NOMO-1 treated with DMSO at 0.1 percent for 48 hours (cell line): ENCODE measurements at regions not wholly inside any gene's neighbourhood (a gene's known extent, or its start where the extent isn't known, plus 50 kb on each side); places are given as distances from the start of the nearest gene placed in this dataset.

Source experiments
- DNase-seq: peaks from one replicate; lab custom pipeline; 2025; ENCODE audit not compliant: unreplicated experiment; lab: John Stamatoyannopoulos, UW

DNA sequence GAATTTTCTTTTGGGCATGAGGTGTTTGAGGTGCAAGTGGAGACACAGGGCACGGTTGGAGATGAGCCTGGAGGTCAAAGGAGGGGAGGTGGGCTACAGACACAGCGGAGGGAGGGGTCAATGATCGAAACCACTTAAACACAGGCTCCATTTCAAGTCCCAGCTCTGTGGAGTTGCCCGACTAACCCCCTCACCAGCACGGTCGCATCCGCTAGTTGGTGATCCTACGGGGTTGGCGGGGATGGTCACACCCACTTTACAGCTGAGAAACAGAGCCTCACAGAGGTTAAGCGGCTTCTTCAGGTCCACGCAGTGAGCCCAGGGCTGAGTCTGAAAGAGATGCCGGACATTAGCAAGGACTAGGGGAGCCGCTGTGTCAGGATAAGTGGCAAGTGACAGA lies 60.1 kb upstream of the RUNX3 start:
- DNase-seq: no peak

DNA sequence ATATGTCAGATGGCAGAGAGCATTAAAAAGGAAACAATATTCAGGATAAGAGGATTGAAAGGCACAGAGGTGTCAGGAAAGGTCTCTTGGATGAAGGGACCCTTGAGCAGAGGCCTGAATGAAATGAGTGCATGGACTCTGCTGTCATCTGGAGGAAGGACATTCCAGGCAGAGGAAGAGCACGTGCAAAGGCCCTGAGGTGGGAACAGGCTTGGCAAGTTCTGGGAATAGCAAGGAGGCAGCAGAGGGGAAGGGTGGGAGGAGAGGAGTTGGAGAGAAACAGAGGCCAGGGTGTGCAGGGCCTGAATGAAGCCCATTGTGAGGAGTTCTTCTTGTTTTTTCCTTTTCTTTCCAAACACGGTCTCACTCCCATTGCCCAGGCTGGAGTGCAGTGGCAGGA lies 59.0 kb upstream of the RUNX3 start:
- no peak for DNase-seq

DNA sequence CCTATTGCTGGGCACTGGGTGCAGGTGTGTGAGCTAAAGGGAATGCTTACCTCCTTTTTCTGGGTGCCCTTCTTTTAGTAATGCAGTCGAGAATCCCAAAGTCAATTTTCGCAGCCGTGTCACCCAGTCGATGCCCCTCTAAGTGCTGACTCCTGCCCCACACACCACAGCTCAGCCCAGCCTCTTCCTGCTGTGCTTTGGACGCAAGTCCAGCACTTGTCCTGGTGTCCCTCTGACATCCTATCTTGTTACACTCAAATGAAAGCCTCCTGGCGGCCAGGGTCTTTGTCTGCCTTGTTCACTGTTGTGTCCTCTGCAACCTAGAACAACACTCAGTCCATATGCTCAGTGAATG lies 58.5 kb upstream of the RUNX3 start:
- DNase-seq: no peak

DNA sequence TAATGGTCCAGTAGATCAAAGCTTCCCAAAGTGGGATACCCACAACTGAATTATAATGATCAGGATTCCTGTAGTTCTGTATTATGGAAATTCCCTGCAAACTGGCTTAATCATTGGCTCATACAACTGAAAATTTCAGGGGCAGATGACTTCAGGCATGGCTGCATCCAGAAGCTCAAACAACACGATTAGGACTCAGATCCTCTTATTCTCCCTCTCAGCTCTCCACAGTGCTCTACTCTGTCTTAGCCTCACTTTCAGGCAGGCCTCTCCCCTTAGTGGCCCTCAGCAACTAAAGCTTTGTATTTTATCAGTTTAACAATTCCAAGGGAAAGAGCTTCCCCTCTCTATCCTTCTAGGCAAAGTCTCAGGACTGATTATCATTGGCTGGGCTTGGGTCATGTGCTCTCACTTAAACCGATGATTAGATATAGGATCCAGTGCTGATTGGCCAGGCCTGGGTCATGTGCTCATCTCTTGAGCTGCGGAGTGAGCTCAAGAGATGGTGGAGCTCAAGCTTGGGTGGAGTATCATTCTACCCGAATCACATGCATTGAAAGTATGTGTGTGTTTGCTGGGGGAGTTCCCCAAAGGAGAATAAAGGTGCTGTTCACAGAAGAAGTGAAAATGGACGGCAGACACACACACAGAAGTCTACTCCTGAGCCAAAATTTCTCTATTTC lies 57.9 kb upstream of the RUNX3 start:
- no peak for DNase-seq

DNA sequence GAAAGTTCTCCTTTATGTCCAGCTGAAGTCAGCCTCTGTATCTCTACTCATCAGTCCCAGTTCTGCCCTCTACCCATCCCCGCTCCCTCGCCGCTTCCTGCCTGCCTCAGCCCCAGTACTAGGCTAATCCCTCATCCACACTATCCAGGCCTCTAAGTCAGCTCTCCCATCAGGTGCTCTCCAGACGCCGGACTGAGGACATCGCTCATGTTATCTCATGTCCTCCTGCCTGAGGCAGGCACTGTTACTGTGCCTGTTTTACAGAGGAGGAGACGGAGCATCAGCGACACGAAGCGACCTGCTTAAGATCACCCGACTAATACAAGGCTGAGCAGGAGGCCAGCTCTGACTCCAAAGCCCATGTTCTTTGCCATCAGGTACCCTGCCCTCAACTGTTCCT lies 57.3 kb upstream of the RUNX3 start:
- DNase-seq: no peak

DNA sequence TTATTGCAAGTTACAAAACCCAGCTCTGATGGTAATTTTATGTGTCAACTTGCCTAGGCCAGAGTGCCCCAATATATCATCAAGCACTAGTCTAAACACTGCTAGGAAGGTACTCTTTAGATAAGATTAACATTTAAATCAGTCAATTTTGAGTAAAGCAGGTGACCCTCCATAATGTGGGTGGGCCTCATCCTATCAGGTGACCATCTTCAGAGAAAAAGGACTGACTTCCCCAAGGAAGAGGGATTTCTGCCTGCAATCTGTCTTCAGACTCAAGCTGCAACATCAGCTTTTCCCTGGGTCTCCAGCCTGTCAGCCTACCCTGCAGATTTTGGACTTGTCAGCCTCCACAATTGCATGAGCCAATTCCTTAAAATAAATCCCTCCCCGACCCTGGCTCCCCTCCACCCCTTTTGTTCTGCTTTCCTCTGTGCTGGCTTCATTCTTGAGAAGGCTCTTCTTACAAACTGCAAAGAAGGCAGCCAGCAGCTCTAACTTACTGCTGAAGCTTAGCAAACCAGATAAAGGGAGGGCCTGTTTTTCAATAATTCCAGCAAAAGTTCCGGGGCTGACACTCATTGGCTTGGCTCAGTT lies 56.4 kb upstream of the RUNX3 start:
- no peak for DNase-seq

DNA sequence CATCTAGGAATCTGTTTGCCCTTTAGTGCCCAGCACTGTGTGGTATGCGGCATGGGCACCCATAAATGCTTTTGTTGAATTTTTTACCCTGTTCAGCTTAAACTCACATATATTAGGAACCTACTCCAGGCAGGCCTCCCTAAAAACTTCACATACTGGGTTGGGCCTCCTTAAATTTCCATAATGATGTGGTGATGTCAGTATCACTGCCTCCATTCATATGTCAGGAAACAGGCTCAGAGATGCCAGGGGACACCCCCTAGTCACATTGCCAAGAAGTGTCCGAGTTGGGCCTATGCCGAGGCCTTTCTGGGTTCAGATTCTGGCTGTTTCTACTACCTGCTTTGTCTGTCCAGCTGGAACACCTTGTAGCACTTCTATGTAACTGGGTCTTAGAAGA lies 55.7 kb upstream of the RUNX3 start:
- no peak for DNase-seq

DNA sequence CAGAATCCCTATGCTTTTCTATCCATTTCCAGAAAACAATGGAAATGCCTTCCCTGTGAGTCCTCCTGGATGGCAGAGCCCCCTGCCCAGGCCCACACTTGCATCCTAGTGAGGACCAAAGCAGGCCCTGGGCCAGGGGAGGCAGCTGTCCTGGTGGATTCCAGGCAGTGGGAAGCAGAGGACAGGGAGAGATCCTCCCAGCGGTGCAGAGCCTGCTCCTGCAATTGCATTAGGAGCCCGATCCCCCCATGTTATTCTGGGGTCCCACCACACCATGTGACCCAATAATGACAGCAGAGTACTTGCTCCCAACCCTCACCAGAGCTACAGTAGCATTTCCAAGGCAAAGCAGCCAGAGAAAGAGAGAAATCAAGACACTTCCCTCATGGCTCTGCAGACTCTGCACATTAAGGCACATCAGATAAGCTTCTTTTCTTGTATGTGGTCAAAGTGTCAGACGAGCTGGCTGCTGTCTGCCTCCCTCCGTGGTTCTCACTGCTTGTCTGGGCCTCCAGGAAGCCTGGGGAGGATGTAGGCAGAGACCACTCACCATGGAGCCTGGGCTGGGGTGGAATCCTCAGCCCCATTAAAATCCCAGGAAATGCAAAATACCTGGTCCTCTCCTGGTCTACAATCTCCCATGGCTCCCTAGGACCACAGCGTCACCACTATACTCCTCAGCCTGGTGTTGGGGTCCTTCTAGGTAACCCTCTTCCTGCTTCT lies 54.9 kb upstream of the RUNX3 start:
- DNase-seq: no peak

DNA sequence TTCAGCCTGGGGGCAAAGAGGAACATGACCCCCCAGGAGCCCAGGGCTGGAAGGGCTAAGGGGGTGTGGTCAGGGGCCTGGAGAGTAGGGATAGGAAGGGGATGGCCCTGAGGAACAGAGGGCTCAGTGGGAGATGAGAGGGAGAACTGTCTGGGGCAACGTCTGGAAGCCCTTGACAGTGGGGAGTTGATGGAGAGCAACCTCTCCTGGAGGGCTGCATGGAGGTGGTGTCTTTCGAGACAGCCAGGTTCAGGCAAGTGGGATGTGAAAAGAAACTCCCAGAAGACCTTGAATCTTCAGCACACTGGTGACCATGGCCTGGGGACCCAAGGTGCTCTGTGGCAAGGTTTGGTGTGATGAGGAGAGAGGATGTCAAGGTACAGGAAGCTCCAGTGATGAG lies 54.2 kb upstream of the RUNX3 start:
- DNase-seq: no peak

DNA sequence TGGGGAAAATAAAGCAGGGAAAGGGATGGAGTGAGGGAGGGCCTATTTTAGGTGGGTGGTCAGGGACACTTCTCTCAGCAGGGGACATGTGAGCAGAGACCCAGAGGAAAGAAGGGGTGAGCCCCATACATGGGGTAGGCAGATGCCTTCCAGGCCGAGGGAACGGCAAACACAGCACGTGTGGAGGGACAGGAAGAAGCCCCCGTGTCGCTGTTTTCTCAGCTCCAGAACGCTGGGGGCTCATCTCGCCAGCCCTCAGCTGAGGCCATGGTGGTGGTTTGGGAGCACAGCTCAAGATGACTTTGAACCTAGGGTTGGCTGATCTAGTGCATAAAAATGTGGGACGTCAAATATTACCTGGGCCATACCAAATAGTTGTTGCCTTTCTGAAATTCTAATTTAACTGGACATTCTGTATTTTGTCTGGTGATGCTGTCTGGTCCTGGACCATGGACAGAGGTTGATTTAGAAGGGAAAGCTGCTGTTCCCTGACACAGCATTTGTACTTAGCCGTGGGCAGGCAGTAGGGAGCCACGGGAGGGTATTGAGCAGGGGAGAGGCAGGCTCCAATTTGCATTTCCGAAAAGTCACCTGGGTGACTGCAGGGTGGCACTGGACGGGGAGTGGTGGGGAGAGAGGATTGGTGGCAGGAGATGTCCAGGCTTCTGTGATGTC lies 53.1 kb upstream of the RUNX3 start:
- no peak for DNase-seq

DNA sequence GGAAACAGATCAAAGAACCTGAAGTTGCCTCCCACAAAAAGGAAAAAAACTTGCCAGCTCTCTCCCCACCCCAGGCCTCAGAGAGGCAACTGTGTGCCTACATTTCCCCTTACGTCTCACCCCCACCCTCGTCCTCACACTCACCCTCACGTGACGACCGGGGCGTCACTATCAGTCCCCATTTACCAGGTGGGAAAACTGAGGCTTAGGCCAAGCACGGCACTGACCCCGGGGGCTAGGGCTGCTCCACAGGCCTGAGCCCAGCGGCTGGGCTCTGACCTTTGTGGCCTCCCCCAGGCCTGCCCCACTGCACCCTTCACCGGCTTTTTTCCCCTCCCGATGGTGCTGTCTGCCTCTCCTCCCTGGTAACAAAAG lies 51.5 kb upstream of the RUNX3 start:
- no peak for DNase-seq

DNA sequence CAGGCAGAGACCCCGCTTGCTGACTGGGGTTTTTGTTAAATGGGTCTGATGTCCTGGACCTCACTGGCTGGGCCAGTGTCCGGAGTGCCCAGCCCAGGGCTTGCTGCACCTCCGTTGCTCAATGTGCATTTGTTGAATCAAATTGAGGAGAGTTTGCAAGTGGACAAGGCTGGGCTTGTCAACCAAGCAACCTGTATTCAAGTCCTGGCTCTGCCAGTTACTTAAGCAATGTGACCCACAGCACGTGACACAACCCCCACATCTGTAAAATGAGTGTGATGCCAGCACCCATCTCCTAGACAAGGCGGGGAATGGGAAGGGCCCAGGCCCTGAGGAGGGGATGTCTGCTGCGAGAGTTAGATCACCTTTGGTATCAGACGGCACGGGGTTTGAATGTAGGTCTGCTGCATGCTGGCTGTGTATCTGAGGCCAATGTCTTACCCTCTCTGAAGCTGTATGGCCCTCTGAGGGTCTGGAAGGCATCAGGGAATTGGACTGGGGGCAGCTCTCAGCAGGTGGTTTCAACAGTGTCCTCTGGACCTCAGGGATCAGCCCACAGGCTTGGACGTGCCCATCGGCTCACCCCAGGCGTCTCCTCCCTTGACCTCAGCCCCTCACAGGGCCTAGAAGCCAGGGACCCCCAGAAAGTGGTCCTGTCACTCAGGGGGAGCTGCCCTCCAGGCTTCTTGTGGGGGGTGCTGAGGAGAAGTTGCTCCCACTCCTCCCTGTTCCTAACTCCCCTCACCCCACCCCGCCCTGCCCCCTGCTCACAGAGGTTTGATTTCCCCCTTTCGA lies 51.0 kb upstream of the RUNX3 start:
- DNase-seq: no peak
